ENCODE measurements at regions not wholly inside any gene's neighbourhood (a gene's known extent, or its start where the extent isn't known, plus 50 kb on each side); places are given as distances from the start of the nearest gene placed in this dataset.
A peak's percentile ranks its signal among the peaks of the same experiment; 100 is the strongest.

- Histone ChIP-seq H3K4me3 (no peak overlapping the region), H3K27me3 (no peaks in the 10 kb centered on the region), H3K27ac (no peak overlapping the region), H3K36me3 (ENCODE audit: low read depth, missing control alignments) (no peaks in the 10 kb centered on the region), H3K4me1 (no peaks in the 10 kb centered on the region), H3K9me3 (no peaks in the 10 kb centered on the region)
- no peak for TF ChIP-seq POLR2A (IDR thresholded peaks at IDR 0.05)
- DNase-seq = no peak
- 81 to 88% methylated on average over 2 of the region's 2 CpGs for WGBS, 2 donors
- intact Hi-C loops (cut with DNase I; ENCODE audit: low total_unique reads) = no loop called here
These were observed 151.5 kb upstream of the BACE2 start for GRCh38 chr21:41016472-41016871.

- no peak overlapping the region for H3K27ac ChIP-seq
- H3K4me3 ChIP-seq = no peak overlapping the region
- H3K4me1 ChIP-seq = no peaks in the 10 kb centered on the region
- 87 to 89% methylated on average over 2 of the region's 2 CpGs for WGBS, 2 donors
- no peaks in the 10 kb centered on the region for H3K9me3 ChIP-seq
- no peak for DNase-seq
- no peaks in the 10 kb centered on the region for H3K27me3 ChIP-seq
- intact Hi-C loops (cut with DNase I; ENCODE audit: low total_unique reads) = no loop called here
- TF ChIP-seq CTCF (IDR thresholded peaks at IDR 0.05) (no peak), POLR2A (IDR thresholded peaks at IDR 0.05) (no peak)
- no peaks in the 10 kb centered on the region for H3K36me3 ChIP-seq (ENCODE audit: low read depth, missing control alignments)
These were observed 149.5 kb upstream of the BACE2 start for GRCh38 chr21:41018431-41018830.

- H3K27ac ChIP-seq = no peak overlapping the region
- H3K9me3 ChIP-seq = no peaks in the 10 kb centered on the region
- intact Hi-C loops (cut with DNase I; ENCODE audit: low total_unique reads) = no loop called here
- H3K4me1 ChIP-seq = peaks cover 5% of the 10 kb centered on the region
- 88 to 91% methylated on average over 7 of the region's 7 CpGs for WGBS, 2 donors
- DNase-seq = no peak
- no peaks in the 10 kb centered on the region for H3K36me3 ChIP-seq (ENCODE audit: low read depth, missing control alignments)
- H3K27me3 ChIP-seq = no peaks in the 10 kb centered on the region
- no peak overlapping the region for H3K4me3 ChIP-seq
- no peak for TF ChIP-seq CTCF (IDR thresholded peaks at IDR 0.05)
- no peak for TF ChIP-seq POLR2A (IDR thresholded peaks at IDR 0.05)
These were observed 144.0 kb upstream of the BACE2 start for GRCh38 chr21:41023936-41024335.

- no peaks in the 10 kb centered on the region for H3K9me3 ChIP-seq
- peak overlapping the region in 1 of 2 donors; percentile 69 for H3K27ac ChIP-seq
- 78 to 80% methylated on average over 2 of the region's 2 CpGs for WGBS, 2 donors
- peaks cover 5% of the 10 kb centered on the region for H3K4me1 ChIP-seq
- no peak for DNase-seq
- intact Hi-C loops (cut with DNase I; ENCODE audit: low total_unique reads) = no loop called here
- TF ChIP-seq CTCF (IDR thresholded peaks at IDR 0.05) (no peak), POLR2A (IDR thresholded peaks at IDR 0.05) (no peak)
- H3K36me3 ChIP-seq (ENCODE audit: low read depth, missing control alignments) = no peaks in the 10 kb centered on the region
- no peaks in the 10 kb centered on the region for H3K27me3 ChIP-seq
- no peak overlapping the region for H3K4me3 ChIP-seq
These were observed 143.6 kb upstream of the BACE2 start for GRCh38 chr21:41024341-41024740.

GRCh38 chr21:41024746-41025254 lies 143.2 kb upstream of the BACE2 start:
- DNase-seq = peak; percentile 72
- 43 to 51% methylated on average over 12 to 13 of the region's 13 CpGs for WGBS, 2 donors
- H3K9me3 ChIP-seq = no peaks in the 10 kb centered on the region
- H3K36me3 ChIP-seq (ENCODE audit: low read depth, missing control alignments) = no peaks in the 10 kb centered on the region
- H3K27ac ChIP-seq = peak overlapping the region in 1 of 2 donors; percentile 69
- no peaks in the 10 kb centered on the region for H3K27me3 ChIP-seq
- H3K4me1 ChIP-seq = peaks cover 5% of the 10 kb centered on the region
- TF ChIP-seq POLR2A (IDR thresholded peaks at IDR 0.05) (no peak), CTCF (IDR thresholded peaks at IDR 0.05) (no peak)
- no peak overlapping the region for H3K4me3 ChIP-seq
- intact Hi-C loops (cut with DNase I; ENCODE audit: low total_unique reads) = no loop called here

All from testis (tissue), 2 donors.